HL-60 (cell line): ENCODE measurements at regions not wholly inside any gene's neighbourhood (a gene's known extent, or its start where the extent isn't known, plus 50 kb on each side); places are given as distances from the start of the nearest gene placed in this dataset.

ENCODE experiments used
- CTCF ChIP-seq: IDR thresholded peaks from one replicate; pipeline ENCODE4 v1.5.1; 2011; ENCODE audit warnings: low read length, control low read depth, inconsistent platforms; ENCODE audit not compliant: insufficient read depth
- REST ChIP-seq: IDR thresholded peaks from 2 replicates; pipeline ENCODE4 v1.6.1; 2012; ENCODE audit warnings: low read depth; ENCODE audit not compliant: insufficient replicate concordance

- TF ChIP-seq CTCF (no peak), REST (no peak)
These were observed 419.4 kb downstream of the GPATCH2 start for GRCh38 chr1:217211486-217211885.
